ENCODE measurements at regions not wholly inside any gene's neighbourhood (a gene's known extent, or its start where the extent isn't known, plus 50 kb on each side); places are given as distances from the start of the nearest gene placed in this dataset.

- TF ChIP-seq POLR2A (IDR thresholded peaks at IDR 0.05) = no peak
- TF ChIP-seq, protein P1, sequence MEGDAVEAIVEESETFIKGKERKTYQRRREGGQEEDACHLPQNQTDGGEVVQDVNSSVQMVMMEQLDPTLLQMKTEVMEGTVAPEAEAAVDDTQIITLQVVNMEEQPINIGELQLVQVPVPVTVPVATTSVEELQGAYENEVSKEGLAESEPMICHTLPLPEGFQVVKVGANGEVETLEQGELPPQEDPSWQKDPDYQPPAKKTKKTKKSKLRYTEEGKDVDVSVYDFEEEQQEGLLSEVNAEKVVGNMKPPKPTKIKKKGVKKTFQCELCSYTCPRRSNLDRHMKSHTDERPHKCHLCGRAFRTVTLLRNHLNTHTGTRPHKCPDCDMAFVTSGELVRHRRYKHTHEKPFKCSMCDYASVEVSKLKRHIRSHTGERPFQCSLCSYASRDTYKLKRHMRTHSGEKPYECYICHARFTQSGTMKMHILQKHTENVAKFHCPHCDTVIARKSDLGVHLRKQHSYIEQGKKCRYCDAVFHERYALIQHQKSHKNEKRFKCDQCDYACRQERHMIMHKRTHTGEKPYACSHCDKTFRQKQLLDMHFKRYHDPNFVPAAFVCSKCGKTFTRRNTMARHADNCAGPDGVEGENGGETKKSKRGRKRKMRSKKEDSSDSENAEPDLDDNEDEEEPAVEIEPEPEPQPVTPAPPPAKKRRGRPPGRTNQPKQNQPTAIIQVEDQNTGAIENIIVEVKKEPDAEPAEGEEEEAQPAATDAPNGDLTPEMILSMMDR (IDR thresholded peaks at IDR 0.05) = no peak
- TF ChIP-seq POLR2AphosphoS5 (IDR thresholded peaks at IDR 0.05) = no peak
Observed at GRCh38 chr14:104320611-104321086, 182.3 kb downstream of the KIF26A start.
